Progenitor cell of endocrine pancreas (in vitro differentiated cells): ENCODE measurements at regions not wholly inside any gene's neighbourhood (a gene's known extent, or its start where the extent isn't known, plus 50 kb on each side); places are given as distances from the start of the nearest gene placed in this dataset.
"Not testable (repeated sequence)": the region's sequence is repeated elsewhere in the genome, so short reads cannot be mapped to it uniquely, and the experiment has no call there.

Experiments used
- DNase-seq: peaks from one replicate; pipeline ENCODE4 v3.0.0; 2021; ENCODE audit warnings: low spot score; ENCODE audit not compliant: unreplicated experiment
- H3K27ac Mint-ChIP-seq: 2 replicates; pipeline ENCODE4 v1.8.0; 2021; ENCODE audit warnings: mild to moderate bottlenecking, moderate library complexity, mixed read lengths
- H3K27me3 Mint-ChIP-seq: 2 replicates; pipeline ENCODE4 v1.8.0; 2021; ENCODE audit warnings: mixed read lengths
- H3K36me3 Mint-ChIP-seq: 2 replicates; pipeline ENCODE4 v1.8.0; 2022; ENCODE audit warnings: mixed read lengths; ENCODE audit not compliant: insufficient read depth
- H3K4me1 Mint-ChIP-seq: 2 replicates; pipeline ENCODE4 v1.8.0; 2021; ENCODE audit warnings: low read depth, mixed read lengths
- H3K4me3 Mint-ChIP-seq: 2 replicates; pipeline ENCODE4 v1.8.0; 2021; ENCODE audit warnings: low read depth, mild to moderate bottlenecking, moderate library complexity, mixed read lengths
- H3K9me3 Mint-ChIP-seq: 2 replicates; pipeline ENCODE4 v1.8.0; 2021; ENCODE audit warnings: low read depth, mixed read lengths
- CTCF ChIP-seq: fragments of 200-600 bp; sonication (generic); IDR thresholded peaks from one replicate; pipeline ENCODE4 v1.5.0; 2021; ENCODE audit warnings: antibody characterized with exemption, mild to moderate bottlenecking; ENCODE audit not compliant: unreplicated experiment

DNA sequence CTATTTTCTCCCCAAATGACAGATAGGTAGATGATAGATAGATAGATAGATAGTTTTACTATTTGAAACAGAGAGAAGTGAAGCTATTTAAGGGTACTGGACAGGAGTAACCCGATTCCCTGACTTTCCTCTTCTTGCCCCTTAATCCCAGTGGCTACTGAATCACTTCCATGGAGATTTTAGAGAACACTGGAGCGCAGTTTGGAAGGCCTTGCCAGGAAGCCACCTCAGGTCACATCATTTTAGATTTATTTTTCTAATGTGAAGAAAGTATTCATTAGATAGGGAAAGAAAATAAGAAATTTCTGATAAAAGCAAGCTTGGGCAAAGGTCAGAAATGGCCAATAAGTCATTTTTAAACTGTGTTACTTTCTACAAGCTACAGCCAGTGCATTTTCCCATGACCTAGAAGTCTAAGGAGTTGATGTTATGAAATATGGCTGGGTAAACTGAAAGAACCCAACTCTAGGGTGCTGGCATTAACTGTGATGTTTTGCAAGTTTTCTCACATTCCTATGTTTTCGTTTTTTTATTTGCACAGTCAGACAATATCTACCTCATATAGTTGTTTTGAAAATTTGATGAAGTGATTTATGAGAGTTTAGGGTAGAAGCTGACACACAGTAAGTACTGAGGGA lies 544.7 kb upstream of the PTGER4 start:
- no peak for TF ChIP-seq CTCF
- no peak for DNase-seq
- Mint-ChIP-seq H3K36me3 (no peaks in the 10 kb centered on the region), H3K9me3 (peaks cover 4% of the 10 kb centered on the region), H3K4me3 (no peak overlapping the region), H3K27me3 (no peaks in the 10 kb centered on the region), H3K27ac (no peak overlapping the region), H3K4me1 (no peaks in the 10 kb centered on the region)

DNA sequence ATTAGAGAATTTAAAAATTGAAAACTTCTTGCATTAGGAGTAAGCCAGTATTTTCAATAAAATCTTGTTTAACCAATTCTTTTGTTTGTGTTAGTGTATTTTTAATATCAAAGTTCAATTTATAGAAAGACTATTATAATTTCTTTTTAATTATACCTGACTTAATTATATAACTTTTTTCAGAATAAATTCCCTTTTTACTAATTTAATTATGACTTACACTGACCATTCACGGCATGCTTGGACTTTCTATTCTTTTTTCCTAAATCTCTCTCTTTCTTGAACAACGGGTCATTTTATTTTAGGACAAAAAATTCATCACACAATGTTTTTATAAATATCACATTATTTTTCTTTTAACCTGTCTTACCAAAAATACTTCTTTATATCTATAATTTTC lies 555.3 kb upstream of the PTGER4 start:
- DNase-seq = no peak
- Mint-ChIP-seq H3K4me3 (no peak overlapping the region), H3K4me1 (no peaks in the 10 kb centered on the region), H3K27me3 (no peaks in the 10 kb centered on the region), H3K9me3 (peaks cover 61% of the 10 kb centered on the region), H3K36me3 (no peaks in the 10 kb centered on the region), H3K27ac (no peak overlapping the region)
- no peak for TF ChIP-seq CTCF

DNA sequence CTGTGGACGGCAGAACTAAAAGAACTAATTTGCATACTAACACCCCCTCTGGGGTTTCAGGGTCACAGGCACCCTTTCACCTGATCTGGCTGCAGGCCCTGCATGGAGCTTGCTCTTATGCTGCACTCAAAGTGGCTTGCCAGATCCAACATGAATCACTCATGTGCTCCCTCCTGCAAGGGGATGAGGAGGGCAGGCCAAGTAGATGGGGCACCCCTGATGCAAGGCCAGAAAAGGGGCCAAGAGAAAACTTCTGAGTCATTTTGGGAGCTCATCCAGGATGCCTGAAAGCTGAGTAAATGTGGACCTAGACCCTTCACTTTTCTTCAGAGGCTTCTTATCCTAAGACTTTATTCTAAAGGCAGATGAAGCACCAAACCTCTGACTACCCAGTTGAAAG lies 558.5 kb upstream of the PTGER4 start:
- H3K9me3 Mint-ChIP-seq = peaks cover 43% of the 10 kb centered on the region
- H3K27me3 Mint-ChIP-seq = no peaks in the 10 kb centered on the region
- H3K4me3 Mint-ChIP-seq = no peak overlapping the region
- no peak overlapping the region for H3K27ac Mint-ChIP-seq
- H3K4me1 Mint-ChIP-seq = no peaks in the 10 kb centered on the region
- H3K36me3 Mint-ChIP-seq = no peaks in the 10 kb centered on the region
- no peak for TF ChIP-seq CTCF
- DNase-seq = no peak

- H3K27ac Mint-ChIP-seq = no peak overlapping the region
- no peaks in the 10 kb centered on the region for H3K36me3 Mint-ChIP-seq
- no peak for TF ChIP-seq CTCF
- H3K4me3 Mint-ChIP-seq = no peak overlapping the region
- DNase-seq = no peak
- no peaks in the 10 kb centered on the region for H3K4me1 Mint-ChIP-seq
- H3K27me3 Mint-ChIP-seq = no peaks in the 10 kb centered on the region
- peaks cover 21% of the 10 kb centered on the region for H3K9me3 Mint-ChIP-seq
Measured at GRCh38 chr5:40112875-40113274, 566.8 kb upstream of the PTGER4 start.

DNA sequence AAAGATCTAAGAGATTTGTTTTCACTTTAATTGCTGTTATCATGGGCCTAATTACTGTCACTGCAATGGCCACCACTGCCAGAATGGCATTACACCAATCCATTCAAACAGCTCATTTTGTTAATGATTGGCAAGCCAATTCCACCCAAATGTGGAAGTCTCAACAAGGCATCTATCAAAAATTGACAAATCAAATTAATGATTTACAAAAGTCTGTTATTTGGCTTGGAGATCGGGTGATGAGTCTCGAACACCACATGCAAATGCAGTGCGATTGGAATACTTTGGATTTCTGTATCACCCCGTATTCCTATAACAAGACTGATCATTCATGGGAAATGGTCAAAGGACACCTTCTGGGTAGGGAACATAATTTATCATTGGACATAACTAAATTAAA lies 568.7 kb upstream of the PTGER4 start:
- not testable (repeated sequence) for H3K27me3 Mint-ChIP-seq, H3K27ac Mint-ChIP-seq, H3K4me1 Mint-ChIP-seq, H3K36me3 Mint-ChIP-seq, DNase-seq, H3K4me3 Mint-ChIP-seq
- H3K9me3 Mint-ChIP-seq = peaks cover 23% of the 10 kb centered on the region

DNA sequence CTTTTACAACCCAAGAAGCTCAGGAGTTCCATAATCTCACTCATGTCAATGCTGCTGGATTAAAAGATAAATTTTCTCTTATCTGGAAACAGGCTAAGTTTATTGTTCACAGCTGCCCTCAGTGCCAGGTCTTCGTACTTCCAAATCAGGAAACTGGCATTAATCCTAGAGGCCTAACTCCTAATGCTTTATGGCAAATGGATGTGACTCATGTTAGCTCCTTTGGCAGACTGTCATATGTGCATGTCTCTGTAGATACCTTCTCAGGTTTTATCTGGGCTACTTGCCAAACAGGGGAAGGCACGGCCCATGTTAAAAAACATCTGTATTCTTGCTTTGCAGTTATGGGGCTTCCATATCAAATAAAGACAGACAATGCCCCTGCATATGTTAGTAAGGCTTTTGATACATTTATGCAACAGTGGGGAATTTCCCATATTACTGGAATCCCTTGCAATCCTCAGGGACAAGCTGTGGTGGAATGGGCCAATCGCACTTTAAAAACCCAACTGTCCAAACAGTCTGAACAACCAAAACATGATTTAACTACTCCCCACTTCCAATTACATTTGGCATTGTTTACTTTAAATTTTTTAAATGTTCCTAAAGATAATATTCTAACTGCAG lies 570.8 kb upstream of the PTGER4 start:
- H3K9me3 Mint-ChIP-seq = peaks cover 31% of the 10 kb centered on the region
- H3K4me3 Mint-ChIP-seq, H3K36me3 Mint-ChIP-seq, DNase-seq, H3K27ac Mint-ChIP-seq, H3K27me3 Mint-ChIP-seq, H3K4me1 Mint-ChIP-seq: not testable (repeated sequence)

GRCh38 chr5:40107786-40108185 lies 571.9 kb upstream of the PTGER4 start:
- not testable (repeated sequence) for H3K4me1 Mint-ChIP-seq, H3K36me3 Mint-ChIP-seq, H3K27me3 Mint-ChIP-seq, H3K4me3 Mint-ChIP-seq, H3K27ac Mint-ChIP-seq, DNase-seq
- H3K9me3 Mint-ChIP-seq = peaks cover 27% of the 10 kb centered on the region
